GM19397 (cell line): ENCODE measurements at regions not wholly inside any gene's neighbourhood (a gene's known extent, or its start where the extent isn't known, plus 50 kb on each side); places are given as distances from the start of the nearest gene placed in this dataset.

ENCODE experiments used
- ATAC-seq: cut with Tn5 transposase; IDR thresholded peaks from one replicate; pipeline ENCODE4 v1.9.1; 2021; ENCODE audit warnings: mild to moderate bottlenecking, moderate library complexity; ENCODE audit not compliant: unreplicated experiment

DNA sequence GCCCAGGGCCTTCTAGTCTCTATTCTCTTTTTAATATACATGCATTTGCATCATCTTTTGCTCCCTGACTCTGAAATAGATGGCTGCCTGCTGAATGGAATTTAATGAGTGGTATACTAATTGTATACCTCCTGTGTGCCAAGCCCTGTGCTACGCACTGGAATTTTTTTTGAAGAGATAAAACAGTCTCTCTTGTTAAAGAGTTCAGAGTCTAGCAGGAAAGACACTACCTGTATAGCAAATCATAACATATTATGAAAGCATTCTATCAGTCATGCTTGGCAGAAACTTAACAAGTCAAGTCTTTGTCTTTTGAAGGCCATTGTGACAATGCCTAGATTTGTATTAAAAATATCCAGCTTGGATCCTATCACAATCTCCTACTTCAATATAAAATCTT lies 63.7 kb upstream of the SESN3 start:
- no peak for ATAC-seq

DNA sequence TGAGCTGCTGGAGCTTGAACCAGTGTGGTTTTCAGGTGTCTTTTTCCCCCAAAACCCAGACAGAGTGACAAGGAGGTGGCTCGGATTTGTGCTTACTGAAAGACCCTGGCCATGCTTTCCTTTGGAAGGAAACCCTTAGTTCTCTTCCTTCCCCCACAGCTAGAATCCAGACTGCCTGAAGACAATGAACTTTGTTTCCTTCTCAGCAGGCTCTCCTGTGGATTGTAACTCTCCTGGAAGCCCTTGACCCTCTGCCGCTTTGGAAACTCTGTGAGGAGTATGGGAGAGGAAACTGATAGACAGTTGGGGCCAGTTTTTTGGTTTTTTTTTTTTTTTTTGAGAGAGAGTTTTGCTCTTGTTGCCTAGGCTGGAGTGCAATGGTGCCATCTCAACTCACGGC lies 62.1 kb upstream of the SESN3 start:
- no peak for ATAC-seq

DNA sequence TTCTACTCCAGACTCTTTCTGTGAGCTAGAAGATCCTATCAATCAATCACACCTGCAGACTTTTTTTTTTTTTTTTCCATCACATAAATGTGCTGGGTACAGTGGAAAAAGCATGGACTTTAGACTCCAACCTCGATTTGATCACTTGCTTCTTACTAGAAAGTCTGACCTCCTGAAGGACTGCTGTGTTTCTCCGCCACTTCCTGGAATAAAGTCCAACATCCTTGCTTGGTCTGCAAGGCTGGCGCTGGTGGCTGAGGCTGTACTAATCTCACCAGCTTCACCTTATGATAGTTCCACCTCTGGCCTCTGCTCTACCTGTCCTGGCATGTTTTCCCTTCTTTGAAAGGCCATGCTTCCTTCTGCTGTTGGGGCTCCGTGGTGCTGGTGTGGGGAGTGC lies 60.9 kb upstream of the SESN3 start:
- ATAC-seq: no peak

DNA sequence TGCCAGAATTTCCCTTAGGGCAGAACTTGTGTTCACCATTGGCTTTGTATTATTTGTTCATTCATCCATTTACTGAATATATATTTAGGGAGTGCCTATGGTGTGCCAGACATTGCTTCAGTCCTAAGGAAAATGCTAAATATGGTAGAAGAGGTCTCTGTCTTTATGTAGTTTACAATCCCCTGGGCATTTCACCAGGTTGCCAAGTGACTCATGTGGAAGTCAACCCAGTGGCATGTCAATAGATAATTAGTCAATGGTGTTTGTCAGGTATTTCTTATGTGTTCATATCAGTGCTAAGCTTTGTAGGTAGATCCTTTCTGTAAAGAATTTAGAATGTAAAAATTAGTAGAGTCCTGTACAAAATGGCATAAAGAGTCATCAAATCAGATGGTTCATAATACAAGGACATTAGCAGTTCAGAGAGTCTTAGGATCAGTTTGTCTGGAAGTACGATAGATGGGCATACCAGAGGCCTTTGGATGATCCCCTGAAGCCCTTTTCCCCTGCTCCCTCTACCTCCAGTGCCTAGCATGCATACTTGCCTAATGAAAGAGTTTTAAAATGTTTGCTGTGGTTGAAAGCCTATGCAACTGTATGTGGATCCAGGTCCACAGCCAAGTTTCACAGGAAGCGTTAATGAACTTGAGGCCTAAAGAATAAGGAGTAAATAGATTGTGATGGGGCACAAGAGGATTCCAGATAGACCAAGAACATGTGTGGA lies 58.5 kb upstream of the SESN3 start:
- no peak for ATAC-seq

DNA sequence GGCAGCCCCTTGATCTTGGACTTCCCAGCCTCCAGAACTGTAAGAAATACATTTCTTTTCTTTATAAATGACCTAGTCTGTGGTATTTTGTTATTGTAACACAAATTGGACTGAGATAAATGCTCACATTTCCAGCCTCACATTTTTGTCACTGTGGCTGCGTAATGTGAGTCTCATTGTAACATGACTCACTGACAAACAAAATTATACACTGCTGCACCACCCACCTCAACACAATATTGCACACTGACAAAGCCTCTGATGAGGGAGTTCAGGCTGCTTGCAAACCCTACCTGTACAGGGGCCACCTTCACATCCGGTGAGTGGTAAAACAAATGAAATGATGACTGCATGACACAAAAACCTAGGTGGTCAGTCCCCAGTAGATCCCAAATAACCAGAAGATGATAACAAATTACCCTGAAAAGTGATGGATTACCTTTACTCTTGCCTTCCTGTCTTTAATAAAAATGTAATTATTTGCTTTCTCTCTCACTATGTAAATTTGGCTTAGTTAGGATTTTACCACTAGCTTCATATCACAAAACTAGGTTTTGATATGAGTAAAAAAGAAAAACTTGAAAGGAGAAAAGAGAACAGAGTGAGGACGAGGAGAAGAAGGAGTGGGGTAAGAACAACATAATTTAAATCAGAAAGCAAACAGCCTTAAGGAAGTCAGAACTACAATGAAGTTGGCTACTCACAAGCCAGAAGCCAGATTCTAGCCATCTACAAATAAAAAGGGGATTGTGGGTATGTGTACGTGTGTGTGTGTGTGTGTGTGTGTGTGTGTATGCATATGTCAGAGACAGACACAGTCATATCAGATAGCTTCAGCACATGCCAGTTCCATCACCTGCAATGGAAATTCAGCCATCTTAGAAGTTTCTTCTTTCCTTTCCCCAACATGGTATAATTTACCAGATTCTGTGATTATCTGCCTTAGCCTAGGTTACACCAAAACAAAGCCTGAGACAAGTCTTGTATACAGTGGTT lies 53.4 kb upstream of the SESN3 start:
- ATAC-seq: no peak

DNA sequence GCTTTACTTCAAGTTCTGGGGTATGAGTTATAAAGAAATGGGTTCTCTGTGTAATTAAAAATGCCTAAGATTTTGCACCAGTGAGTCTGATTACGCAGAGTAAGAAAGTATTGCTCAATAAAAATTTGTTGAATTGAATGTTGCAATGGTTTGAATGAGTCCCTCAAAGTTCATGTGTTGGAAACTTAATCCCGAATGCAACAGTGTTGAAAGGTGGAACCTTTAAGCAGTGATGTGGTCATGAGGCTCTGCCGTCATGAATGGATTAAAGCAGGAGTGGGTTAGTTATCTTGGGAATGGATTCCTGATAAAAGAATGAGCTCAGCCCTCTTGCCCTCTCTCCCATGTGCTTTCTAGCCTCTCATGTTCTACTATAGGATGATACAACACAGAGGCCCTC lies 52.6 kb upstream of the SESN3 start:
- ATAC-seq: no peak

DNA sequence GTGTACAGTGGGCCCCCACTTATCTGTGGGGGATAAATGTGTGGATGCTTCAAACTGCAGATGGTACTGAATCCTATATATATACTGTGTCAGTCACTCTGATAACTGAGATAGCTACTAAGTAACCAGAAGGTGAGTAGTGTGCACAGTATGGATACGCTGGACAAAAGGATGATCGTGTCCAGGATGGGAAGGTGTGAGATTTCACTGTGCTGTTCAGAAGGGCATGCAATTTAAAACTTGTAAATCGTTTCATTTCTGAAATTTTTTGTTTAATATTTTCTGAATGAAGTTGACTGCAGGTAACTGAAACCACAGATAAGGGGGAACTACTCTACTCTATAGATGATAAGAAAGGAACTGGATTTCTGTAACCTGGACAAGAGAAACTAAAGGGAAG lies 52.1 kb upstream of the SESN3 start:
- no peak for ATAC-seq

DNA sequence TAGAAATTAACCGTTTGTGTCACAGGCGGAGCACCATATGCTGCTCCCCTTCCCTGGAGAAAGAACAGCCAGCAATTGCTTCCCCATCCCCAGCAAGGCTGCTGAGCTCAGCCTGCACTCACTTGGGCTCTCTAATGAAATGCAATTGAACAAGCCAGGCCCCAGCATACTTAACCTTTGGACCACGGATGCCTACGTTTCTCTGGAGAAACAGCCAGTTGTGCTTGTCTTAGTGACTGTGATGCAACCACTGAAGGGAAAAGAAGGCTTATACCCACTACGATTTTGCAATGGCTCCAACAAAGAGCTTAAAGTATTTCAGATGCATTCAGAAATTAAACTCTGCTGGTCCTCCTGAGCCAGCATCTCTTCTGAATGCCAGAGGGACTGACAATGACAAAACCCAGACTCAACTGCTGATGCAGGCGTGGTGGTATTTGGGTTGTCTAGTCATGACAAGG lies 51.3 kb upstream of the SESN3 start:
- ATAC-seq: no peak
